ENCODE measurements at regions not wholly inside any gene's neighbourhood (a gene's known extent, or its start where the extent isn't known, plus 50 kb on each side); places are given as distances from the start of the nearest gene placed in this dataset.

- no peaks in the 10 kb centered on the region for H3K9me3 ChIP-seq (ENCODE audit: control insufficient read depth in 2 of 2, low read length in 2 of 2)
- H3K27ac ChIP-seq (ENCODE audit: low read depth in 2 of 2, low read length in 2 of 2): no peak overlapping the region
- no peak overlapping the region for H3K4me3 ChIP-seq (ENCODE audit: low read length in 2 of 2)
- no peaks in the 10 kb centered on the region for H3K36me3 ChIP-seq (ENCODE audit: control insufficient read depth in 2 of 2, insufficient read depth in 2 of 2, low read length in 2 of 2)
- H3K4me1 ChIP-seq (ENCODE audit: control insufficient read depth in 2 of 2, insufficient read depth in 2 of 2, low read length in 2 of 2): no peaks in the 10 kb centered on the region
- H3K27me3 ChIP-seq (ENCODE audit: control insufficient read depth in 2 of 2, insufficient read depth in 2 of 2, low read length in 2 of 2): no peaks in the 10 kb centered on the region
- H3K9ac ChIP-seq (ENCODE audit: low read depth in 1 of 2, low read length in 2 of 2): no peak overlapping the region
These were observed 404.0 kb upstream of the KAZN start for GRCh38 chr1:14194511-14194910.

- no peak overlapping the region for H3K27ac ChIP-seq (ENCODE audit: low read depth in 2 of 2, low read length in 2 of 2)
- no peaks in the 10 kb centered on the region for H3K4me1 ChIP-seq (ENCODE audit: control insufficient read depth in 2 of 2, insufficient read depth in 2 of 2, low read length in 2 of 2)
- H3K27me3 ChIP-seq (ENCODE audit: control insufficient read depth in 2 of 2, insufficient read depth in 2 of 2, low read length in 2 of 2): no peaks in the 10 kb centered on the region
- H3K9ac ChIP-seq (ENCODE audit: low read depth in 1 of 2, low read length in 2 of 2): no peak overlapping the region
- no peaks in the 10 kb centered on the region for H3K9me3 ChIP-seq (ENCODE audit: control insufficient read depth in 2 of 2, low read length in 2 of 2)
- H3K36me3 ChIP-seq (ENCODE audit: control insufficient read depth in 2 of 2, insufficient read depth in 2 of 2, low read length in 2 of 2): no peaks in the 10 kb centered on the region
- no peak overlapping the region for H3K4me3 ChIP-seq (ENCODE audit: low read length in 2 of 2)
These were observed 393.4 kb upstream of the KAZN start for GRCh38 chr1:14205066-14205465.

DNA sequence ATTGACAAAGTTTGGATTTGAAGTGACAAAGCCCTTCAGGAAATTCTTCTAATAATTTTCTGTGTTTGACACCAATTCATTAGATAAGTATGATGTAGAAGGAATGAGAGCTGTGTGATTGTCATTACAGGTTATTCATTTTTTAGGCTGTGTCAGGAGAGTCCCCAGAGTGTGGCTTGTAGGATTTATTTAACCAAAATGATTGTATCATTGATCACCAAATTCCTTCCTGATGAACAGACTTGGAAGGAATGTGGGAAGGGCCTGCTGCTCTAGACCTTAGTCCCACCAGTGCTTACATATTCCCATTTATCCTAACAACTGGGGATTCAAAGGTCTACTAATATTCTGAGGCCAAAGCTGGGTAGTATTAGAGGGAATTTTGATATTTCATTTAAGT, 383.3 kb upstream of the KAZN start:
- Histone ChIP-seq H3K9me3 (ENCODE audit: control insufficient read depth in 2 of 2, low read length in 2 of 2) (no peaks in the 10 kb centered on the region), H3K4me3 (ENCODE audit: low read length in 2 of 2) (no peak overlapping the region), H3K27ac (ENCODE audit: low read depth in 2 of 2, low read length in 2 of 2) (no peak overlapping the region), H3K4me1 (ENCODE audit: control insufficient read depth in 2 of 2, insufficient read depth in 2 of 2, low read length in 2 of 2) (no peaks in the 10 kb centered on the region), H3K9ac (ENCODE audit: low read depth in 1 of 2, low read length in 2 of 2) (no peak overlapping the region), H3K36me3 (ENCODE audit: control insufficient read depth in 2 of 2, insufficient read depth in 2 of 2, low read length in 2 of 2) (no peaks in the 10 kb centered on the region), H3K27me3 (ENCODE audit: control insufficient read depth in 2 of 2, insufficient read depth in 2 of 2, low read length in 2 of 2) (no peaks in the 10 kb centered on the region)

GRCh38 chr1:14217384-14217783, 381.1 kb upstream of the KAZN start:
- Histone ChIP-seq H3K9ac (ENCODE audit: low read depth in 1 of 2, low read length in 2 of 2) (no peak overlapping the region), H3K4me3 (ENCODE audit: low read length in 2 of 2) (no peak overlapping the region), H3K27ac (ENCODE audit: low read depth in 2 of 2, low read length in 2 of 2) (no peak overlapping the region), H3K27me3 (ENCODE audit: control insufficient read depth in 2 of 2, insufficient read depth in 2 of 2, low read length in 2 of 2) (no peaks in the 10 kb centered on the region), H3K36me3 (ENCODE audit: control insufficient read depth in 2 of 2, insufficient read depth in 2 of 2, low read length in 2 of 2) (no peaks in the 10 kb centered on the region), H3K4me1 (ENCODE audit: control insufficient read depth in 2 of 2, insufficient read depth in 2 of 2, low read length in 2 of 2) (no peaks in the 10 kb centered on the region), H3K9me3 (ENCODE audit: control insufficient read depth in 2 of 2, low read length in 2 of 2) (no peaks in the 10 kb centered on the region)

GRCh38 chr1:14220324-14220723, 378.2 kb upstream of the KAZN start:
- no peaks in the 10 kb centered on the region for H3K4me1 ChIP-seq (ENCODE audit: control insufficient read depth in 2 of 2, insufficient read depth in 2 of 2, low read length in 2 of 2)
- H3K27ac ChIP-seq (ENCODE audit: low read depth in 2 of 2, low read length in 2 of 2): no peak overlapping the region
- no peak overlapping the region for H3K9ac ChIP-seq (ENCODE audit: low read depth in 1 of 2, low read length in 2 of 2)
- no peaks in the 10 kb centered on the region for H3K27me3 ChIP-seq (ENCODE audit: control insufficient read depth in 2 of 2, insufficient read depth in 2 of 2, low read length in 2 of 2)
- peaks cover 0 to 2% of the 10 kb centered on the region in 2 donors for H3K9me3 ChIP-seq (ENCODE audit: control insufficient read depth in 2 of 2, low read length in 2 of 2)
- H3K4me3 ChIP-seq (ENCODE audit: low read length in 2 of 2): no peak overlapping the region
- H3K36me3 ChIP-seq (ENCODE audit: control insufficient read depth in 2 of 2, insufficient read depth in 2 of 2, low read length in 2 of 2): no peaks in the 10 kb centered on the region

- no peak overlapping the region for H3K27ac ChIP-seq (ENCODE audit: low read depth in 2 of 2, low read length in 2 of 2)
- no peak overlapping the region for H3K9ac ChIP-seq (ENCODE audit: low read depth in 1 of 2, low read length in 2 of 2)
- H3K36me3 ChIP-seq (ENCODE audit: control insufficient read depth in 2 of 2, insufficient read depth in 2 of 2, low read length in 2 of 2): no peaks in the 10 kb centered on the region
- H3K27me3 ChIP-seq (ENCODE audit: control insufficient read depth in 2 of 2, insufficient read depth in 2 of 2, low read length in 2 of 2): no peaks in the 10 kb centered on the region
- H3K9me3 ChIP-seq (ENCODE audit: control insufficient read depth in 2 of 2, low read length in 2 of 2): peaks cover 0 to 2% of the 10 kb centered on the region in 2 donors
- no peaks in the 10 kb centered on the region for H3K4me1 ChIP-seq (ENCODE audit: control insufficient read depth in 2 of 2, insufficient read depth in 2 of 2, low read length in 2 of 2)
- H3K4me3 ChIP-seq (ENCODE audit: low read length in 2 of 2): no peak overlapping the region
These were observed 377.7 kb upstream of the KAZN start for GRCh38 chr1:14220811-14221210.

DNA sequence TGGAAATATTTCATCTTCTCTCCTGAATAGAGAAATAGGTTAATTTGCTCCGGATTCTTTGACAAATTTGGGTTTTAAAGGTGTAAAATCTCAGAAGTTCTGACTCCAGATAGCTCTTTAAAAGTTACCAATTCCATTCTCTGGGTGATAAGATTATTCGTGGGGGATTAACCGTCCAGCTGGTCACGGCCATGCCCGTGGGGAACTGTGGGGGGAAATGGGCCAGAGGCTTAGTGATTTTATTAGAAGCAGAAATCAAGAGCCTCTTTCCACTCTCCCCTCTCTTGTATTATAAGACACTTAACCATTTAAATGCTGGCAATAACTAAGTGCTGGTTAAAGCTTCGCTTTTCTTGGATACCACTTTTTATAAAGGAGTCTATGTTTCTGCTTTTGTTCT, 376.4 kb upstream of the KAZN start:
- no peak overlapping the region for H3K4me3 ChIP-seq (ENCODE audit: low read length in 2 of 2)
- no peak overlapping the region for H3K9ac ChIP-seq (ENCODE audit: low read depth in 1 of 2, low read length in 2 of 2)
- H3K27me3 ChIP-seq (ENCODE audit: control insufficient read depth in 2 of 2, insufficient read depth in 2 of 2, low read length in 2 of 2): no peaks in the 10 kb centered on the region
- H3K4me1 ChIP-seq (ENCODE audit: control insufficient read depth in 2 of 2, insufficient read depth in 2 of 2, low read length in 2 of 2): no peaks in the 10 kb centered on the region
- H3K36me3 ChIP-seq (ENCODE audit: control insufficient read depth in 2 of 2, insufficient read depth in 2 of 2, low read length in 2 of 2): no peaks in the 10 kb centered on the region
- H3K9me3 ChIP-seq (ENCODE audit: control insufficient read depth in 2 of 2, low read length in 2 of 2): peaks cover 0 to 2% of the 10 kb centered on the region in 2 donors
- no peak overlapping the region for H3K27ac ChIP-seq (ENCODE audit: low read depth in 2 of 2, low read length in 2 of 2)

DNA sequence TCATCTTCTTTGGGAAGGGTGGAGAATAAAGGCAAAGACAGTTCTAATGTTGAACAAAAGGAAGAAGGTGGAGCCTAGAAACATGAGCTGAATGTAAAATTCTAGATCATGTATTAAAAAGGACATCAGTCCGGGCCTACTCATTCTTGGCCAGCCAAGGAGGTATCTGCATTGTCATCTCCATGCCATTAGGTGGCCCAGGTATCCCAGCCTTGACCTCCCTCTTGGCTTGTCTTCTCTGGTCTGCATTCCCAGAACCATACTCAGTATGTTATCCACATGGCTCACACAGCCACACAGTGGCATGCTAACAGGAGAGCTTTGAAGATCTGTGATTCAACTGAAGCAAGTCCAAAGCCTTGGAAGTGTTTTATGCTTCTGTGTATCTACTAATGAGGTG, 369.8 kb upstream of the KAZN start:
- Histone ChIP-seq H3K4me3 (ENCODE audit: low read length in 2 of 2) (no peak overlapping the region), H3K9me3 (ENCODE audit: control insufficient read depth in 2 of 2, low read length in 2 of 2) (no peaks in the 10 kb centered on the region), H3K36me3 (ENCODE audit: control insufficient read depth in 2 of 2, insufficient read depth in 2 of 2, low read length in 2 of 2) (no peaks in the 10 kb centered on the region), H3K27ac (ENCODE audit: low read depth in 2 of 2, low read length in 2 of 2) (no peak overlapping the region), H3K27me3 (ENCODE audit: control insufficient read depth in 2 of 2, insufficient read depth in 2 of 2, low read length in 2 of 2) (no peaks in the 10 kb centered on the region), H3K4me1 (ENCODE audit: control insufficient read depth in 2 of 2, insufficient read depth in 2 of 2, low read length in 2 of 2) (no peaks in the 10 kb centered on the region), H3K9ac (ENCODE audit: low read depth in 1 of 2, low read length in 2 of 2) (no peak overlapping the region)

- Histone ChIP-seq H3K4me1 (ENCODE audit: control insufficient read depth in 2 of 2, insufficient read depth in 2 of 2, low read length in 2 of 2) (no peaks in the 10 kb centered on the region), H3K9ac (ENCODE audit: low read depth in 1 of 2, low read length in 2 of 2) (no peak overlapping the region), H3K36me3 (ENCODE audit: control insufficient read depth in 2 of 2, insufficient read depth in 2 of 2, low read length in 2 of 2) (no peaks in the 10 kb centered on the region), H3K27ac (ENCODE audit: low read depth in 2 of 2, low read length in 2 of 2) (no peak overlapping the region), H3K9me3 (ENCODE audit: control insufficient read depth in 2 of 2, low read length in 2 of 2) (no peaks in the 10 kb centered on the region), H3K4me3 (ENCODE audit: low read length in 2 of 2) (no peak overlapping the region), H3K27me3 (ENCODE audit: control insufficient read depth in 2 of 2, insufficient read depth in 2 of 2, low read length in 2 of 2) (no peaks in the 10 kb centered on the region)
These were observed 365.0 kb upstream of the KAZN start for GRCh38 chr1:14233510-14233909.

DNA sequence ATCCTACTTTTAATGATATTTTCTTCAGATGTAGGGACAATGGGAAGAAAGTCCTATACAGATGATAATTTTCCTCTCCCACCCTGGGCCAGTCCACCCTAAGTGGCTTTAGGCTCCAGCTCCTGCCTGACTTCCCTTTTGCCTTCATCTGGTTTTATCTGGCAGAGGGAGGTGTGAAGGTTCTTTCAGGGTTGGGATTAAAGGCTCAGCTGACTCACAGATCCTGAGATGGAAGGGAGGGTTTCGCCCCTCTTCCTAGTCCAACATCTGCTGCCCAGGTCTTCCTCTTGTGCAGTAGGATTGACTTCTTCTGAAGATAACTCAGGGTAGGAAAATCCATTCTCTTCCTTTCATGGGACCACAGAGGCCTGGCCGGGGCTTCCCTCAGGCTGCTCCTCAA, 362.4 kb upstream of the KAZN start:
- Histone ChIP-seq H3K27me3 (ENCODE audit: control insufficient read depth in 2 of 2, insufficient read depth in 2 of 2, low read length in 2 of 2) (no peaks in the 10 kb centered on the region), H3K4me3 (ENCODE audit: low read length in 2 of 2) (no peak overlapping the region), H3K4me1 (ENCODE audit: control insufficient read depth in 2 of 2, insufficient read depth in 2 of 2, low read length in 2 of 2) (no peaks in the 10 kb centered on the region), H3K9me3 (ENCODE audit: control insufficient read depth in 2 of 2, low read length in 2 of 2) (no peaks in the 10 kb centered on the region), H3K27ac (ENCODE audit: low read depth in 2 of 2, low read length in 2 of 2) (no peak overlapping the region), H3K36me3 (ENCODE audit: control insufficient read depth in 2 of 2, insufficient read depth in 2 of 2, low read length in 2 of 2) (no peaks in the 10 kb centered on the region), H3K9ac (ENCODE audit: low read depth in 1 of 2, low read length in 2 of 2) (no peak overlapping the region)
